Activated B cell treated with CpG ODN at 0.5 μM for 24 hours (primary cell): ENCODE measurements at regions not wholly inside any gene's neighbourhood (a gene's known extent, or its start where the extent isn't known, plus 50 kb on each side); places are given as distances from the start of the nearest gene placed in this dataset.

ENCODE experiments used
- ATAC-seq: fragments of 200-7000 bp; cut with Tn5 transposase; one replicate; pipeline ENCODE4 v1.10.0; 2021; ENCODE audit warnings: low read depth, mild to moderate bottlenecking, moderate library complexity
- CTCF ChIA-PET: fragments of 350-600 bp; sonication (Branson Sonifier 250); formaldehyde crosslinking; loops from one replicate; lab custom pipeline; 2021; ENCODE audit warnings: antibody characterized with exemption; lab: Charles Lee
- POLR2A ChIA-PET: fragments of 350-600 bp; sonication (Branson Sonifier 250); formaldehyde crosslinking; loops from one replicate; lab custom pipeline; 2021; ENCODE audit warnings: antibody characterized with exemption; lab: Charles Lee
- DNase-seq: peaks from one replicate; pipeline ENCODE4 v3.0.0; 2022
- H3K27ac Mint-ChIP-seq: one replicate; pipeline ENCODE4 v1.8.0; 2020; ENCODE audit warnings: mixed read lengths
- H3K27me3 Mint-ChIP-seq: one replicate; pipeline ENCODE4 v1.8.0; 2021; ENCODE audit warnings: mixed read lengths
- H3K36me3 Mint-ChIP-seq: one replicate; pipeline ENCODE4 v1.8.0; 2021; ENCODE audit warnings: low read depth, mixed read lengths
- H3K4me1 Mint-ChIP-seq: one replicate; pipeline ENCODE4 v1.8.0; 2021; ENCODE audit warnings: mixed read lengths
- H3K4me3 Mint-ChIP-seq: one replicate; pipeline ENCODE4 v1.8.0; 2020; ENCODE audit warnings: mild to moderate bottlenecking, mixed read lengths
- H3K9me3 Mint-ChIP-seq: one replicate; pipeline ENCODE4 v1.8.0; 2020; ENCODE audit warnings: mixed read lengths
- intact Hi-C: fragments of 100-400 bp; cut with micrococcal nuclease; formaldehyde crosslinking; loops from one replicate; pipeline ENCODE4 v1.15.1; 2024
- TF ChIP-seq, protein P1 (sequence below): fragments of 200-600 bp; IDR thresholded peaks from one replicate; pipeline ENCODE4 v1.8.0; 2022; ENCODE audit warnings: antibody characterized with exemption, mild to moderate bottlenecking

DNA sequence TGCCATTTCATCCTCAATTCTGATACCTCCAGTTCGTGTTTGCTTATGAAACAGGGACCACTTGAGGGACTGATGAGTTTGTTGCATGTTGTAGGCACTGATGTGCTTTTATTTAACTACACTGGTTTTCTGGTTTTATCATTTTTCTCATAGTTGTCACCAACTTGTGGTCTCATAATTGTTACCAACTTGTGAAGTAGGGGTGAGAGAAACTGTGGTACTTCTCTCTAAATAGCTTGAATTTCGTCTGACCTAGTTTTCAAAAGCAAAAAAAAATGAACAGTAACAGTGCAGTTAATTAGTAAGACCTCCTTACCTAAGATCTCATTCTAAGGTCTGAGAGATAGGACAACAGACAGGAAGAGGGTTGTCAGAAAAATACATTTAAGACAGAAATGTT is 78.0 kb downstream of the ANXA2R start:
- intact Hi-C loops = no loop called here
- Mint-ChIP-seq H3K36me3 (no peaks in the 10 kb centered on the region), H3K27ac (no peak overlapping the region), H3K4me3 (no peak overlapping the region), H3K4me1 (peaks cover 6% of the 10 kb centered on the region), H3K9me3 (no peaks in the 10 kb centered on the region), H3K27me3 (no peaks in the 10 kb centered on the region)
- CTCF ChIA-PET = no interaction called here
- TF ChIP-seq, protein P1, sequence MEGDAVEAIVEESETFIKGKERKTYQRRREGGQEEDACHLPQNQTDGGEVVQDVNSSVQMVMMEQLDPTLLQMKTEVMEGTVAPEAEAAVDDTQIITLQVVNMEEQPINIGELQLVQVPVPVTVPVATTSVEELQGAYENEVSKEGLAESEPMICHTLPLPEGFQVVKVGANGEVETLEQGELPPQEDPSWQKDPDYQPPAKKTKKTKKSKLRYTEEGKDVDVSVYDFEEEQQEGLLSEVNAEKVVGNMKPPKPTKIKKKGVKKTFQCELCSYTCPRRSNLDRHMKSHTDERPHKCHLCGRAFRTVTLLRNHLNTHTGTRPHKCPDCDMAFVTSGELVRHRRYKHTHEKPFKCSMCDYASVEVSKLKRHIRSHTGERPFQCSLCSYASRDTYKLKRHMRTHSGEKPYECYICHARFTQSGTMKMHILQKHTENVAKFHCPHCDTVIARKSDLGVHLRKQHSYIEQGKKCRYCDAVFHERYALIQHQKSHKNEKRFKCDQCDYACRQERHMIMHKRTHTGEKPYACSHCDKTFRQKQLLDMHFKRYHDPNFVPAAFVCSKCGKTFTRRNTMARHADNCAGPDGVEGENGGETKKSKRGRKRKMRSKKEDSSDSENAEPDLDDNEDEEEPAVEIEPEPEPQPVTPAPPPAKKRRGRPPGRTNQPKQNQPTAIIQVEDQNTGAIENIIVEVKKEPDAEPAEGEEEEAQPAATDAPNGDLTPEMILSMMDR = no peak
- POLR2A ChIA-PET = no interaction called here
- DNase-seq (no peak), ATAC-seq (no peak)

DNA sequence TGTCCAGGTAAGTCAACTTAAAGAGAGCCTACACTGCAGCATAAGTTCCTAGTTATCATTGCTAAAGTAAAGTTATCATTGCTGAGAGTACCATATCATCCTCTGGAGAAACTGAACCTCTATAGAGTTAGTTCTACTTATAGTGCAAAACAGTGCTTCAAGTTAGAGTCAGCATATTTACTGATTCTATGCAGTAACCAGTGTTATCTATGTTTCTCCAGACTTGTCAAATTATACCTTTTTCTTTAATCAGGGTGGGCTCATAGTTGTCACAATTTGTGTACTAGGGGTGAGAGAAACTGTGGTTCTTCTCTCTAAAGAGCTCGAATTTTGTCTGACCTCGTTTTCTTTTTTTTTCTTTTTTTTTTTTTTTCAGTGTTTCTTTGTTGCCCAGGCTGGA is 79.6 kb downstream of the ANXA2R start:
- ChIA-PET CTCF (no interaction called here), POLR2A (interaction anchor here (0.6 to 0.7 kb wide), 2 partner anchors 32 to 490 kb away, joined by 4 to 7 read pairs; no protein-coding TSS in a partner anchor)
- Mint-ChIP-seq H3K27ac (no peak overlapping the region), H3K36me3 (no peaks in the 10 kb centered on the region), H3K27me3 (no peaks in the 10 kb centered on the region), H3K4me1 (peaks cover 6% of the 10 kb centered on the region), H3K4me3 (no peak overlapping the region), H3K9me3 (no peaks in the 10 kb centered on the region)
- ATAC-seq = no peak
- TF ChIP-seq, protein P1 = no peak
- intact Hi-C loops = no loop called here
- DNase-seq = no peak

DNA sequence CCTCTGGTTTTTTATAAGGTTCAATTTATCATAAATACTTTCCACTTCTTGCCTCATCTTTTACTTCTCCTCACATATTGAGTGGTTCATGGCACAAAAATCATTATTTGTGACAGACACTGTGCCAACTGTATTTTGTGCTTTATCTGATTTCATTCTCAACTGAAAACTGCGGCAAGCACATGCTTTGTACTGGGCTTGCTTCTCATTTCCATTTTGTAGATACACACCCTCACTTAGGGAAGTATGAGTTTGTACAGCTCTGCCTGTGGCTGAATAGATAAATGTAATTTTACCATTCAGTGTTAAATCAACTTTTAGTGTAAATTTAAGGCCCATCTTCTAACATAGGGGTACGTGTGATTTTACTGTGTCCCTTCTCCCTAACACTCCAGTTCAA is 83.6 kb downstream of the ANXA2R start:
- no peak for DNase-seq
- TF ChIP-seq, protein P1 = no peak
- no peak for ATAC-seq
- peaks cover 11% of the 10 kb centered on the region for H3K4me1 Mint-ChIP-seq
- H3K9me3 Mint-ChIP-seq = no peaks in the 10 kb centered on the region
- no peak overlapping the region for H3K27ac Mint-ChIP-seq
- POLR2A ChIA-PET = no interaction called here
- no peak overlapping the region for H3K4me3 Mint-ChIP-seq
- intact Hi-C loops = loop anchor here (2.0 kb wide), 1 partner anchor 18 kb away; no protein-coding TSS in a partner anchor
- H3K27me3 Mint-ChIP-seq = no peaks in the 10 kb centered on the region
- CTCF ChIA-PET = no interaction called here
- peaks cover 2% of the 10 kb centered on the region for H3K36me3 Mint-ChIP-seq

DNA sequence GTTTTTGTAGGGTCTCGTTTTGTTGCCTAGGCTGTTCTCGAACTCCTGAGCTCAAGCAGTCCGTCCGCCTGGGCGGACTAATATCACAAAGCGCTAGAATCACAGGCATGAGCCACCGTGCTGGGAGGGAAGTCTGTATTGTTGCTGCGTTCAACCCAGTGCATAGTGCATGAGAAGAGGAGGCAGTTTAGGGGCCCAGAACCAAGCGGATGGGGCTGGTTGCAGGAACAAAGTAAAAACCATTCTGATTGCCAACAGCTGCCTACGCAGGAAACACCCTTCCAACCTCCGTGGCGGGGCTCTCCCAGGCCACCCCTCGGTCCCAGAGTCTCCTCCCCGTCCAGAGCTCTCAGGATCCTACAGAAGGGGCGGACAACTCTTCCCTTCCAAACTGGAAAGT is 87.1 kb downstream of the ANXA2R start:
- Mint-ChIP-seq H3K9me3 (no peaks in the 10 kb centered on the region), H3K4me3 (peak overlapping the region; percentile 50), H3K36me3 (peaks cover 11% of the 10 kb centered on the region), H3K27ac (no peak overlapping the region), H3K4me1 (peaks cover 33% of the 10 kb centered on the region), H3K27me3 (no peaks in the 10 kb centered on the region)
- DNase-seq = peak; percentile 12
- intact Hi-C loops = no loop called here
- TF ChIP-seq, protein P1 = no peak
- ChIA-PET POLR2A (interaction anchor here (1.5 to 9.5 kb wide), 4 partner anchors 39 to 87 kb away, joined by 8 to 248 read pairs (median 112); partner anchors contain the start of gene ANXA2R), CTCF (interaction anchor here (1.0 to 5.3 kb wide), 2 partner anchors 44 to 89 kb away, joined by 4 to 38 read pairs; no protein-coding TSS in a partner anchor)
- ATAC-seq = no peak

DNA sequence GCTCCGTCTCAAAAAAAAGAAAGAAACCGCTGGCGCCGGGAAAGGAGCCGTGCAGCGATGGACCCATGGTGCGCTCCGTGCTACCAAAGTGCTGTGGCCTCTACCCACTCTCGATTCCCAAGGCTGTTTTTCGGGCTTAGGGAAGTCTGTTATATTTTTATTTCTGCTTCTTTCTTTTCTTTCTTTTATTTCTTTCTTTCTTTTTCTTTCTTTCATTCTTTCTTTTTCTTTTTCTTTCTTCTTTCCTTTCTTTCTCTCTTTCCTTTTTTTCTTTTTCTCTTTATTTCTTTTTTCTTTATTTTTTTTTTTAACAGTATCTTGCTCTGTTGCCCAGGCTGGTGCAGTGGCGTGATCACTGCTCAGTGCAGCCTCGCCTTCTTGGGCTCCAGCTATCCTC is 87.5 kb downstream of the ANXA2R start:
- no peak for ATAC-seq
- Mint-ChIP-seq H3K4me1 (peaks cover 33% of the 10 kb centered on the region), H3K27me3 (no peaks in the 10 kb centered on the region), H3K36me3 (peaks cover 11% of the 10 kb centered on the region), H3K4me3 (peak overlapping the region; percentile 94), H3K9me3 (no peaks in the 10 kb centered on the region), H3K27ac (peak overlapping the region; percentile 98)
- DNase-seq = no peak
- CTCF ChIA-PET = interaction anchor here (5.3 kb wide), 1 partner anchor 89 kb away, joined by 38 read pairs; no protein-coding TSS in a partner anchor
- intact Hi-C loops = no loop called here
- TF ChIP-seq, protein P1 = no peak
- POLR2A ChIA-PET = interaction anchor here (1.5 to 9.5 kb wide), 8 partner anchors 40 to 532 kb away, joined by 8 to 248 read pairs (median 71); partner anchors contain the start of genes ANXA2R, HMGCS1 and TMEM267
